ENCODE measurements at regions not wholly inside any gene's neighbourhood (a gene's known extent, or its start where the extent isn't known, plus 50 kb on each side); places are given as distances from the start of the nearest gene placed in this dataset.

GRCh38 chr3:193812078-193812725 lies 219.2 kb downstream of the OPA1 start:
- H3K27ac ChIP-seq = no peak overlapping the region
- no peaks in the 10 kb centered on the region for H3K27me3 ChIP-seq
- no peaks in the 10 kb centered on the region for H3K9me3 ChIP-seq
- no peaks in the 10 kb centered on the region for H3K36me3 ChIP-seq
- no peak overlapping the region for H3K4me3 ChIP-seq
- DNase-seq (ENCODE audit: low spot score in 2 of 2) = no peak
- H3K4me1 ChIP-seq = peaks cover 0 to 5% of the 10 kb centered on the region in 2 donors
- intact Hi-C loops (cut with DNase I; ENCODE audit: low total_unique reads) = no loop called here
- TF ChIP-seq POLR2A (IDR thresholded peaks at IDR 0.05) (no peak), CTCF (IDR thresholded peaks at IDR 0.05) (no peak), POLR2AphosphoS5 (IDR thresholded peaks at IDR 0.05) (no peak)

- Histone ChIP-seq H3K36me3 (no peaks in the 10 kb centered on the region), H3K27me3 (no peaks in the 10 kb centered on the region), H3K4me1 (peaks cover 0 to 6% of the 10 kb centered on the region in 2 donors), H3K9me3 (no peaks in the 10 kb centered on the region), H3K27ac (no peak overlapping the region), H3K4me3 (no peak overlapping the region)
- intact Hi-C loops (cut with DNase I; ENCODE audit: low total_unique reads) = no loop called here
- TF ChIP-seq POLR2A (IDR thresholded peaks at IDR 0.05) (no peak), POLR2AphosphoS5 (IDR thresholded peaks at IDR 0.05) (no peak), CTCF (IDR thresholded peaks at IDR 0.05) (no peak)
- no peak for DNase-seq (ENCODE audit: low spot score in 2 of 2)
Observed at GRCh38 chr3:193812791-193813500, 219.9 kb downstream of the OPA1 start.

- H3K36me3 ChIP-seq = no peaks in the 10 kb centered on the region
- TF ChIP-seq POLR2A (IDR thresholded peaks at IDR 0.05) = no peak
- no peak for TF ChIP-seq POLR2AphosphoS5 (IDR thresholded peaks at IDR 0.05)
- TF ChIP-seq CTCF (IDR thresholded peaks at IDR 0.05) = no peak
- H3K27ac ChIP-seq = no peak overlapping the region
- H3K9me3 ChIP-seq = no peaks in the 10 kb centered on the region
- no peaks in the 10 kb centered on the region for H3K27me3 ChIP-seq
- DNase-seq (ENCODE audit: low spot score in 2 of 2) = no peak
- intact Hi-C loops (cut with DNase I; ENCODE audit: low total_unique reads) = no loop called here
- no peak overlapping the region for H3K4me3 ChIP-seq
- peaks cover 0 to 6% of the 10 kb centered on the region in 2 donors for H3K4me1 ChIP-seq
Observed at GRCh38 chr3:193813501-193813830, 220.5 kb downstream of the OPA1 start.

GRCh38 chr3:193814166-193814892 lies 221.3 kb downstream of the OPA1 start:
- H3K36me3 ChIP-seq = no peaks in the 10 kb centered on the region
- H3K4me3 ChIP-seq = no peak overlapping the region
- H3K27ac ChIP-seq = no peak overlapping the region
- H3K4me1 ChIP-seq = peaks cover 0 to 6% of the 10 kb centered on the region in 2 donors
- no peaks in the 10 kb centered on the region for H3K27me3 ChIP-seq
- no peaks in the 10 kb centered on the region for H3K9me3 ChIP-seq
- DNase-seq (ENCODE audit: low spot score in 2 of 2) = no peak
- TF ChIP-seq POLR2A (IDR thresholded peaks at IDR 0.05) (no peak), CTCF (IDR thresholded peaks at IDR 0.05) (no peak), POLR2AphosphoS5 (IDR thresholded peaks at IDR 0.05) (no peak)
- intact Hi-C loops (cut with DNase I; ENCODE audit: low total_unique reads) = no loop called here
